HFF-Myc (cell line): ENCODE measurements at regions not wholly inside any gene's neighbourhood (a gene's known extent, or its start where the extent isn't known, plus 50 kb on each side); places are given as distances from the start of the nearest gene placed in this dataset.
"Not testable (repeated sequence)": the region's sequence is repeated elsewhere in the genome, so short reads cannot be mapped to it uniquely, and the experiment has no call there.

Experiments used
- DNase-seq: peaks from one replicate; pipeline ENCODE4 v3.0.0-alpha.2; 2011; ENCODE audit warnings: low read depth; ENCODE audit errors: extremely low read depth
- H3K4me3 ChIP-seq: replicated peaks from 2 replicates; pipeline ENCODE4 v1.5.1; 2011; ENCODE audit warnings: low read depth, mild to moderate bottlenecking, control low read depth, low read length
- TF ChIP-seq, protein P1 (sequence below): IDR thresholded peaks from 2 replicates; pipeline ENCODE4 v1.5.1; 2012; ENCODE audit warnings: mild to moderate bottlenecking, low read depth, low read length, control low read depth; ENCODE audit errors: missing control alignments

GRCh38 chr4:138577826-138578225 is 335.7 kb upstream of the SLC7A11 start:
- TF ChIP-seq, protein P1, sequence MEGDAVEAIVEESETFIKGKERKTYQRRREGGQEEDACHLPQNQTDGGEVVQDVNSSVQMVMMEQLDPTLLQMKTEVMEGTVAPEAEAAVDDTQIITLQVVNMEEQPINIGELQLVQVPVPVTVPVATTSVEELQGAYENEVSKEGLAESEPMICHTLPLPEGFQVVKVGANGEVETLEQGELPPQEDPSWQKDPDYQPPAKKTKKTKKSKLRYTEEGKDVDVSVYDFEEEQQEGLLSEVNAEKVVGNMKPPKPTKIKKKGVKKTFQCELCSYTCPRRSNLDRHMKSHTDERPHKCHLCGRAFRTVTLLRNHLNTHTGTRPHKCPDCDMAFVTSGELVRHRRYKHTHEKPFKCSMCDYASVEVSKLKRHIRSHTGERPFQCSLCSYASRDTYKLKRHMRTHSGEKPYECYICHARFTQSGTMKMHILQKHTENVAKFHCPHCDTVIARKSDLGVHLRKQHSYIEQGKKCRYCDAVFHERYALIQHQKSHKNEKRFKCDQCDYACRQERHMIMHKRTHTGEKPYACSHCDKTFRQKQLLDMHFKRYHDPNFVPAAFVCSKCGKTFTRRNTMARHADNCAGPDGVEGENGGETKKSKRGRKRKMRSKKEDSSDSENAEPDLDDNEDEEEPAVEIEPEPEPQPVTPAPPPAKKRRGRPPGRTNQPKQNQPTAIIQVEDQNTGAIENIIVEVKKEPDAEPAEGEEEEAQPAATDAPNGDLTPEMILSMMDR = peak; percentile 30
- not testable (repeated sequence) for DNase-seq, H3K4me3 ChIP-seq

DNA sequence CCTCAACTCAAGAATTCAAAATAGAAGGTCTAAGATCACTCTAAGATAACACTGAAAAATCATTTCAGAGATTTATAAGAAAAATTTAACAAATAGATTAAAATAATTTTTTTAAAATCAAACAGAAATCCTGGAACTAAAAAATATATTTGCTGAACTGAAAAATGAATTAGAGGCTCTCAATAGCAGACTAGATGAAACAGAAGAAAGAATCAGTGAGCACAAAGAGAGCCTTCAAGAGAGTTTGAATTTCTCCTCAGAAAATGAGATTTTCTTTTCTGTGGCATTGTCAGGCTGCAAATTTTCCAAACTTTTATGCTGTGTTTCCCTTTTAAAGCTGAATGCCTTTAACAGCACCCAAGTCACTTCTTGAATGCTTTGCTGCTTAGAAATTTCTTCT is 335.0 kb upstream of the SLC7A11 start:
- no peak overlapping the region for H3K4me3 ChIP-seq
- TF ChIP-seq, protein P1 = no peak
- no peak for DNase-seq

- H3K4me3 ChIP-seq = no peak overlapping the region
- TF ChIP-seq, protein P1 = peak; percentile 52
- peak; percentile 42 for DNase-seq
Measured at GRCh38 chr4:138576684-138577083, 334.5 kb upstream of the SLC7A11 start.

DNA sequence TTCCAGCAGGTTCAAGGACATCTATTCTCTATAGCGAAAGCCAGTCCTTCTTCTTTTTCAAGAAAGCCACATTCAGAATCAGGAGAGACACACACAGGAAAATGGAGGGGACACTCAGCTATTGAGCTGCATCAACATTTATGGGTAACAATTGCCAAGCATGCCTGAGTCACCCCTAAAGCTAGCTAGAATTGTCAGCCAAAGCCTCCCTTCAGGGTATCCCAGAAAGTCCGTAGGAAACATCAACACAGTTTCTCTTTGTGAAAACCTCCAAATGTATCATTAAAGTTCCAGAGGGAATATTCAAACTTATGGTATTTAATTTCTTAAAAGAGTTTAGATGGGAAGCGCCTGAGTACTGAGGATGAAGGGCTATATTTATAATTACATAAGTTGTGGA is 331.1 kb upstream of the SLC7A11 start:
- no peak for DNase-seq
- TF ChIP-seq, protein P1 = no peak
- no peak overlapping the region for H3K4me3 ChIP-seq

- DNase-seq = no peak
- TF ChIP-seq, protein P1 = no peak
- H3K4me3 ChIP-seq = no peak overlapping the region
Measured at GRCh38 chr4:138572007-138572406, 329.9 kb upstream of the SLC7A11 start.

DNA sequence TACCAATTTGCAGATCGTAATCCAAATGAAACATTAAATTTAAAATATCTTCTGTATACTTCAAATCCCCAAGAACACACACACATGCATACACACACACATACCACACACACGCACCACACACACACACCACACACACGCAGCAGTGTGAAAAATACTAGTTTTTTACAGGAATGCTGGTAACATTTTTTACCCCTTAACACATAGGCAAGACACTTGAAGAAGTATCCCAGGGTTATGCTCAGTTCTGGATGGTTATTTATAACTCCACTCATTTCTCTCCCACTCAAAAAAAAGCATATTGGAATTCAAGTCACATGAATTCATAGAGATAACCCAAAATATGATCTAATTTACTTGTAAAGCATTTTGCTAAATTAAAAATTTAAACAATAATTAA is 325.5 kb upstream of the SLC7A11 start:
- no peak for DNase-seq
- TF ChIP-seq, protein P1 = no peak
- no peak overlapping the region for H3K4me3 ChIP-seq

DNA sequence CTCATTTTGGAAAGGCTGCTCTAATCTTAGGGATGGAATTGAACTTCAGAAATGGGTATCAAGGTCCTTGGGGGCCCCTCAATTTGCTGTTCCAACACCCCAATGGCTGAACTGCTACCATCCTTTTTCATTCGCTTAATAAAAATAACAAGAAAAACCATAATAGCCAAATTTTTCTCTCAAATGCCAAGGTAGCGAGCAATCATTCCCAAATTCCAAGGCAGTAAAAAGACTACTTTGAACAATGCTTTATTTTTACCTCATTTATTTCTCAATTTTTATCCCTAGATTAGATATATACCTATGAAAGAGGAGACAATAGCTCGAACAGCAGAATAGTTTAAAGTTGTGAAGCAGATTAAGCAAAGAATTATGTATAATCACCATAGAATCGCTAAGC is 323.4 kb upstream of the SLC7A11 start:
- no peak overlapping the region for H3K4me3 ChIP-seq
- TF ChIP-seq, protein P1 = no peak
- no peak for DNase-seq
